Suprapubic skin (tissue), 4 donors: ENCODE measurements at regions not wholly inside any gene's neighbourhood (a gene's known extent, or its start where the extent isn't known, plus 50 kb on each side); places are given as distances from the start of the nearest gene placed in this dataset.

Experiments used
- DNase-seq, 2 donors: peaks; one replicate each; pipeline ENCODE4 v3.0.0-alpha.2; 2019; ENCODE audit warnings: low spot score in 2 of 2
- H3K27ac ChIP-seq: fragments of 200-600 bp; sonication (generic); one replicate; pipeline ENCODE4 v1.5.1; 2019
- H3K27me3 ChIP-seq: fragments of 200-600 bp; sonication (generic); one replicate; pipeline ENCODE4 v1.5.1; 2019
- H3K36me3 ChIP-seq: fragments of 200-600 bp; sonication (generic); one replicate; pipeline ENCODE4 v1.5.1; 2019
- H3K4me1 ChIP-seq: fragments of 200-600 bp; sonication (generic); one replicate; pipeline ENCODE4 v1.5.1; 2019
- H3K4me3 ChIP-seq: fragments of 200-600 bp; sonication (generic); one replicate; pipeline ENCODE4 v1.5.1; 2019; ENCODE audit warnings: mild to moderate bottlenecking
- H3K9me3 ChIP-seq: fragments of 200-600 bp; sonication (generic); one replicate; pipeline ENCODE4 v1.5.1; 2019
- CTCF ChIP-seq, 2 donors: fragments of 200-600 bp in 1 of 2; fragments of 450-650 bp in 1 of 2; sonication (generic) in 1 of 2; IDR thresholded peaks; one replicate each; pipeline ENCODE4 v1.5.1; 2016 to 2019; ENCODE audit warnings: antibody characterized with exemption in 2 of 2, mild to moderate bottlenecking in 1 of 2, moderate library complexity in 1 of 2
- EP300 ChIP-seq: sonication (generic); formaldehyde crosslinking; IDR thresholded peaks from one replicate; pipeline ENCODE4 v1.6.1; 2017; ENCODE audit warnings: antibody characterized with exemption
- POLR2A ChIP-seq, 2 donors: fragments of 450-650 bp; IDR thresholded peaks; one replicate each; pipeline ENCODE4 v1.6.1; 2017; ENCODE audit warnings: antibody characterized with exemption in 2 of 2, mild to moderate bottlenecking in 2 of 2, moderate library complexity in 2 of 2
- POLR2AphosphoS5 ChIP-seq, 3 donors: sonication (generic); formaldehyde crosslinking; IDR thresholded peaks; one replicate each; pipeline ENCODE4 v1.6.1; 2017; ENCODE audit warnings: antibody characterized with exemption in 3 of 3
- WGBS: methylation state at CpG from one replicate; pipeline ENCODE4 v1.1.5; 2018; 5-methylcytosine and 5-hydroxymethylcytosine counted together

GRCh38 chr16:26963109-26963508 lies 103.6 kb upstream of the C16orf82 start:
- Histone ChIP-seq H3K36me3 (no peaks in the 10 kb centered on the region), H3K27ac (no peak overlapping the region), H3K4me3 (no peak overlapping the region), H3K9me3 (no peaks in the 10 kb centered on the region), H3K27me3 (no peaks in the 10 kb centered on the region), H3K4me1 (no peaks in the 10 kb centered on the region)
- WGBS, result 66% methylated on average over 3 of the region's 4 CpGs
- no peak for TF ChIP-seq POLR2A (IDR thresholded peaks at IDR 0.05)
- no peak for TF ChIP-seq CTCF (IDR thresholded peaks at IDR 0.05)
- no peak for TF ChIP-seq POLR2AphosphoS5 (IDR thresholded peaks at IDR 0.05)
- TF ChIP-seq EP300, result no peak
- no peak for DNase-seq

DNA sequence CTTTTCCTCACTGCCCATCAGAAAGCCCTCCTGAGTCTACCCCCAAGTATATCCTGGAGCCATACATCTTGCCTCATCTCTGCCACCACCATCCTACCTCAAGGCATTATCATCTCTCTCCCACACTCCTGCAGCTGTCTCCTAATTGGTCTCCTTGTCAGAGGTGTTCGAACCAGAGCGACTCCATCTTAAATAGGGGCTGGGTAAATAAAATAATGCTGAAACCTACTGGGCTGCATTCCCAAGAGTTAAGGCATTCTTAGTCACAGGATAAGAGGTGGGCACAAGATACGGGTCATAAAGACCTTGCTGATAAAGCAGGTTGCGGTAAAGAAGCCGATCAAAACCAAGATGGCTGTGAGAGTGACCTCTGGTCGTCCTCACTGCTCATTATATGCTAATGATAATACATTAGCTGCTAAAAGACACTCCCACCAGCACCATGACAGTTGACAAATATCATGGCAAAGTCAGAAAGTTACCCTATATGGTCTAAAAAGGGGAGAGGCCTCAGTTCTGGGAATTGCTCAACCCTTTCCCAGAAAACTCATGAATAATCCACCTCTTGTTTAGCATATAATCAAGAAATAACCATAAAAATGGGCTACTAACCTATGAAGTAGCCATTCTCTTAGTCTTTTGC lies 97.0 kb upstream of the C16orf82 start:
- Histone ChIP-seq H3K27ac (no peak overlapping the region), H3K4me3 (no peak overlapping the region), H3K36me3 (no peaks in the 10 kb centered on the region), H3K27me3 (no peaks in the 10 kb centered on the region), H3K9me3 (no peaks in the 10 kb centered on the region), H3K4me1 (no peaks in the 10 kb centered on the region)
- no peak for DNase-seq
- TF ChIP-seq EP300, result no peak
- 83% methylated on average over 6 of the region's 6 CpGs for WGBS

DNA sequence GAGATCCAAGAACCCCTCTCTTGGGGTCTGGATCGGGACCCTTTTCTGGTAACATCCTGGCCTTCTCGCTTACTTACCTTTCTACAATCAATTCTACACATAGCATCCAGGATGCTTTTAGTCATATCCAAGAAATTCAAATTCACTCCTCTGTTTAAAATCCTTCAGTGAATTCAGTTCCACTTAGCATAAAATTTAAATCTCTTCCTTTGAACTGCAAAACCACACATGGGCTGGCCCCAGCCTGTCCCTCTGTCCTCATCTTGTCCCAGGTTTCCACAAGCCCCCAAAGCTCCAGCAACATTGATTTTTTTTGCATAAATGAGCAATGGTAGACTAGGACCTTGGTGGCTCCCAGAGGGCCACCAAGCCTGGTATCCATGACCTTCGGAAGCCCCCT lies 96.4 kb upstream of the C16orf82 start:
- 95% methylated on average over 3 of the region's 3 CpGs for WGBS
- Histone ChIP-seq H3K9me3 (no peaks in the 10 kb centered on the region), H3K27ac (no peak overlapping the region), H3K36me3 (no peaks in the 10 kb centered on the region), H3K4me3 (no peak overlapping the region), H3K27me3 (no peaks in the 10 kb centered on the region), H3K4me1 (no peaks in the 10 kb centered on the region)
- DNase-seq, result no peak
- TF ChIP-seq CTCF (IDR thresholded peaks at IDR 0.05) (no peak), POLR2A (IDR thresholded peaks at IDR 0.05) (no peak), POLR2AphosphoS5 (IDR thresholded peaks at IDR 0.05) (no peak), EP300 (no peak)

DNA sequence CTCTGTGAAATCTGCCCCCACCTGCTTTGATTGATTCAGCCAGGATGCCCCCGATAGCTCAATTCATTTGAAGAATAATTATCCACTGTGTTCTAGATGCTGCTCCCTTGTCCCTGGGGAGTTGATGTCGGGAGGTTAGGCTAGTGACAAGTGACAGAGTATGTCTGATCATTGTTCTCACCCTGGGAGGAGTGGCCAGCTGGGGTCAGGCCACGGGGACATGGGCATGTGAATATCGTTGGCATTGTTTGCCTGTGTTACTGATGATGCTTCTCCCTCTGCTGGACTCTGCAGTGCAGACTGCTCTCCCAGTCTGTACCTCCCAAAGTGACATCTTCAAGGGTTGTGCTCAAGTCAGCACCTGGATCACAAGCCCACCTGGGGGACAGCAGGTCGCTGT lies 89.9 kb upstream of the C16orf82 start:
- Histone ChIP-seq H3K27ac (no peak overlapping the region), H3K36me3 (no peaks in the 10 kb centered on the region), H3K27me3 (no peaks in the 10 kb centered on the region), H3K4me1 (no peaks in the 10 kb centered on the region), H3K4me3 (no peak overlapping the region), H3K9me3 (no peaks in the 10 kb centered on the region)
- TF ChIP-seq CTCF (IDR thresholded peaks at IDR 0.05), result no peak
- no peak for TF ChIP-seq EP300
- no peak for TF ChIP-seq POLR2AphosphoS5 (IDR thresholded peaks at IDR 0.05)
- no peak for TF ChIP-seq POLR2A (IDR thresholded peaks at IDR 0.05)
- DNase-seq, result no peak
- WGBS, result 72% methylated on average over 5 of the region's 5 CpGs

DNA sequence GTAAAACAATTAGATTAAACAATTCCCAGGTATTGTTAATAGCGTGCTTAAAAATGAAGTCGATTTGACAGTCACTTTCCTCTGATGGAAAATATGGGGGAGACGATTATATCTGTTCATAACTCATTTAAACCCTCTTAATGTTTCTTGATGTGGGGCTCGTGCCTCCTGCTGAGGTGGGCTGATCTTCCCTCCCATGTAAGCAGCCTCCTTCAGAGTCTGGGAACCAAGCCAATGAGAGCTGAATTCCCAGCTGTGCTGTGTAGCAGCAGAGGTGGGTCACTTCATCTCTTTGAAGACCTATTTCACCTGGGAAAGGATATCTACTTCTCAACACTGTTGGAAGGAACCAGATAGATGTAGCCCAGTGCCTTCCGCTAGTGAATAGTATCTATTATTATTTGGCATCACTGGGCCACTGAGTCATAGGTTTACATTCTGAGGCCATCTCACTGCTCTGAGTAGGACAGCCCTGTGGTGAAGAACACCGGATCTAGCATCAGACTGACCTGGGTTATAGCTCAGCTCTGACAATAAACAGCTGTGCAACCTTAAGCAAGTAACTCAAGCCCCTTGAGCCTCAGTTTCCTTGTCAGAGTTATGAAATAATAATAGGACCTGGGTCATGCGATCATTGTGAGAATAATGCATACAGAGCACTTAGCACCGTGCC lies 85.3 kb upstream of the C16orf82 start:
- DNase-seq, result no peak
- 70% methylated on average over 8 of the region's 8 CpGs for WGBS
- no peaks in the 10 kb centered on the region for H3K9me3 ChIP-seq

More for the DNA sequence above, 85.3 kb upstream of the C16orf82 start:
- Histone ChIP-seq H3K27me3 (no peaks in the 10 kb centered on the region), H3K27ac (no peak overlapping the region), H3K36me3 (no peaks in the 10 kb centered on the region), H3K4me1 (no peaks in the 10 kb centered on the region), H3K4me3 (no peak overlapping the region)
- TF ChIP-seq POLR2A (IDR thresholded peaks at IDR 0.05), result no peak
- TF ChIP-seq EP300, result no peak
- no peak for TF ChIP-seq CTCF (IDR thresholded peaks at IDR 0.05)
- no peak for TF ChIP-seq POLR2AphosphoS5 (IDR thresholded peaks at IDR 0.05)
